Aorta (tissue), 5 donors: ENCODE measurements at regions not wholly inside any gene's neighbourhood (a gene's known extent, or its start where the extent isn't known, plus 50 kb on each side); places are given as distances from the start of the nearest gene placed in this dataset.

Source experiments
- ATAC-seq: fragments of 200-7000 bp; cut with Tn5 transposase; one replicate; pipeline ENCODE4 v1.9.1; 2022; ENCODE audit warnings: moderate library complexity; ENCODE audit not compliant: low FRiP score
- DNase-seq, 2 donors: peaks; one replicate each; pipeline ENCODE4 v3.0.0-alpha.2; 2020
- H3K27ac ChIP-seq, 2 donors: one replicate each; pipeline ENCODE4 v1.5.1; 2013; ENCODE audit warnings: low read length in 2 of 2, mild to moderate bottlenecking in 2 of 2, moderate library complexity in 2 of 2, control low read depth in 1 of 2, inconsistent platforms in 1 of 2, low read depth in 1 of 2
- H3K27me3 ChIP-seq, 2 donors: one replicate each; pipeline ENCODE4 v1.6.1; 2013; ENCODE audit warnings: control low read depth in 1 of 2, low read length in 1 of 2, mild to moderate bottlenecking in 1 of 2, moderate library complexity in 1 of 2; ENCODE audit not compliant: insufficient read depth in 2 of 2, control insufficient read depth in 1 of 2
- H3K36me3 ChIP-seq, 2 donors: one replicate each; pipeline ENCODE4 v1.6.1; 2013; ENCODE audit warnings: control low read depth in 1 of 2, low read length in 1 of 2, mild to moderate bottlenecking in 1 of 2; ENCODE audit not compliant: insufficient read depth in 2 of 2, control insufficient read depth in 1 of 2
- H3K4me1 ChIP-seq, 2 donors: one replicate each; pipeline ENCODE4 v1.6.1; 2013; ENCODE audit warnings: low read length in 2 of 2, control low read depth in 1 of 2, mild to moderate bottlenecking in 1 of 2, moderate library complexity in 1 of 2; ENCODE audit not compliant: insufficient read depth in 2 of 2, control insufficient read depth in 1 of 2
- H3K4me3 ChIP-seq, 2 donors: one replicate each; pipeline ENCODE4 v1.5.1; 2013; ENCODE audit warnings: low read length in 2 of 2, control low read depth in 1 of 2, mild to moderate bottlenecking in 1 of 2
- H3K9me3 ChIP-seq: one replicate; pipeline ENCODE4 v1.6.1; 2013; ENCODE audit warnings: mild to moderate bottlenecking, low read length; ENCODE audit not compliant: control insufficient read depth
- WGBS, 2 donors: extraction: QIAGEN DNeasy Blood & Tissue Kit; methylation state at CpG; one replicate each; pipeline ENCODE4 v1.1.7; 2013; 5-methylcytosine and 5-hydroxymethylcytosine counted together
- intact Hi-C, 2 donors: fragments of 100-400 bp; cut with DNase I; formaldehyde crosslinking; loops; one replicate each; pipeline versions ENCODE4 v1.14.2 to v1.15.0; 2022
- donor health status: healthy with polysubstance abuse.
- donor health status: Bipolar disorder and iron deficiency.
- donor health status: DM: no; HTN: no; CAD: no.
- donor health status: DM: no; HTN: no; CAD: no.
- donor health status: DM: yes; HTN: yes; CAD: no.

GRCh38 chr7:25829663-25830062 is 322.3 kb upstream of the NFE2L3 start:
- intact Hi-C loops: no loop called here
- no peaks in the 10 kb centered on the region for H3K4me1 ChIP-seq
- H3K27me3 ChIP-seq: no peaks in the 10 kb centered on the region
- no peak overlapping the region for H3K27ac ChIP-seq
- DNase-seq (no peak), ATAC-seq (no peak)
- H3K9me3 ChIP-seq: no peaks in the 10 kb centered on the region
- H3K4me3 ChIP-seq: no peak overlapping the region
- H3K36me3 ChIP-seq: no peaks in the 10 kb centered on the region

- Histone ChIP-seq H3K9me3 (no peaks in the 10 kb centered on the region), H3K4me3 (no peak overlapping the region), H3K27me3 (no peaks in the 10 kb centered on the region), H3K36me3 (no peaks in the 10 kb centered on the region), H3K4me1 (no peaks in the 10 kb centered on the region), H3K27ac (no peak overlapping the region)
- 83 to 84% methylated on average over 3 of the region's 3 CpGs for WGBS, 2 donors
- ATAC-seq (no peak), DNase-seq (no peak)
- intact Hi-C loops: no loop called here
Observed at GRCh38 chr7:25830215-25830614, 321.8 kb upstream of the NFE2L3 start.

- intact Hi-C loops: no loop called here
- H3K9me3 ChIP-seq: no peaks in the 10 kb centered on the region
- H3K27me3 ChIP-seq: no peaks in the 10 kb centered on the region
- H3K4me1 ChIP-seq: no peaks in the 10 kb centered on the region
- H3K36me3 ChIP-seq: no peaks in the 10 kb centered on the region
- DNase-seq (no peak), ATAC-seq (no peak)
- 29 to 33% methylated on average over 6 of the region's 6 CpGs for WGBS, 2 donors
- no peak overlapping the region for H3K27ac ChIP-seq
- H3K4me3 ChIP-seq: no peak overlapping the region
Observed at GRCh38 chr7:25831062-25831691, 320.8 kb upstream of the NFE2L3 start.

GRCh38 chr7:25831831-25832411 is 320.1 kb upstream of the NFE2L3 start:
- 32 to 33% methylated on average over 8 of the region's 8 CpGs for WGBS, 2 donors
- DNase-seq: no peak
- H3K27ac ChIP-seq: peak overlapping the region; percentile 12 to 28
- intact Hi-C loops: no loop called here
- ATAC-seq: no peak
- no peak overlapping the region for H3K4me3 ChIP-seq
- no peaks in the 10 kb centered on the region for H3K27me3 ChIP-seq
- H3K9me3 ChIP-seq: no peaks in the 10 kb centered on the region
- H3K36me3 ChIP-seq: no peaks in the 10 kb centered on the region
- H3K4me1 ChIP-seq: no peaks in the 10 kb centered on the region

- intact Hi-C loops: no loop called here
- Histone ChIP-seq H3K27me3 (no peaks in the 10 kb centered on the region), H3K27ac (no peak overlapping the region), H3K9me3 (no peaks in the 10 kb centered on the region), H3K4me1 (peaks cover 0 to 3% of the 10 kb centered on the region in 2 donors), H3K4me3 (no peak overlapping the region), H3K36me3 (no peaks in the 10 kb centered on the region)
- DNase-seq (no peak), ATAC-seq (no peak)
- WGBS, 2 donors: 10% methylated on average over 7 of the region's 7 CpGs
Observed at GRCh38 chr7:25832456-25832855, 319.5 kb upstream of the NFE2L3 start.

- WGBS, 2 donors: 58 to 67% methylated on average over 2 of the region's 2 CpGs
- intact Hi-C loops: no loop called here
- no peak for DNase-seq
- no peaks in the 10 kb centered on the region for H3K36me3 ChIP-seq
- no peaks in the 10 kb centered on the region for H3K27me3 ChIP-seq
- no peak overlapping the region for H3K27ac ChIP-seq
- H3K4me3 ChIP-seq: no peak overlapping the region
- no peaks in the 10 kb centered on the region for H3K9me3 ChIP-seq
- peaks cover 0 to 3% of the 10 kb centered on the region in 2 donors for H3K4me1 ChIP-seq
- no peak for ATAC-seq
Observed at GRCh38 chr7:25832929-25833328, 319.1 kb upstream of the NFE2L3 start.

GRCh38 chr7:25834050-25834449 is 317.9 kb upstream of the NFE2L3 start:
- Histone ChIP-seq H3K9me3 (no peaks in the 10 kb centered on the region), H3K4me1 (peaks cover 0 to 3% of the 10 kb centered on the region in 2 donors), H3K36me3 (no peaks in the 10 kb centered on the region), H3K27ac (no peak overlapping the region), H3K27me3 (no peaks in the 10 kb centered on the region), H3K4me3 (no peak overlapping the region)
- ATAC-seq: no peak
- no peak for DNase-seq
- WGBS, 2 donors: 96 to 97% methylated on average over 4 of the region's 4 CpGs
- intact Hi-C loops: no loop called here

GRCh38 chr7:25835197-25835596 is 316.8 kb upstream of the NFE2L3 start:
- no peak for DNase-seq
- no peak for ATAC-seq
- WGBS, 2 donors: 85 to 87% methylated on average over 5 of the region's 5 CpGs
- intact Hi-C loops: loop anchor here in 1 of 2 donors (5.0 kb wide), 1 partner anchor 33 kb away; no protein-coding TSS in a partner anchor
- Histone ChIP-seq H3K9me3 (no peaks in the 10 kb centered on the region), H3K4me3 (no peak overlapping the region), H3K4me1 (peaks cover 2 to 3% of the 10 kb centered on the region in 2 donors), H3K36me3 (no peaks in the 10 kb centered on the region), H3K27ac (peak overlapping the region in 1 of 2 donors; percentile 40), H3K27me3 (no peaks in the 10 kb centered on the region)

GRCh38 chr7:25839084-25839769 is 312.8 kb upstream of the NFE2L3 start:
- DNase-seq (no peak), ATAC-seq (no peak)
- Histone ChIP-seq H3K4me1 (peaks cover 6 to 8% of the 10 kb centered on the region in 2 donors), H3K27ac (peak overlapping the region; percentile 9 to 81), H3K4me3 (no peak overlapping the region), H3K9me3 (no peaks in the 10 kb centered on the region), H3K27me3 (no peaks in the 10 kb centered on the region), H3K36me3 (no peaks in the 10 kb centered on the region)
- intact Hi-C loops: loop anchor here in 1 of 2 donors (5.0 kb wide), 1 partner anchor 37 kb away; no protein-coding TSS in a partner anchor
- WGBS, 2 donors: 57 to 58% methylated on average over 2 of the region's 2 CpGs
